ENCODE measurements at regions not wholly inside any gene's neighbourhood (a gene's known extent, or its start where the extent isn't known, plus 50 kb on each side); places are given as distances from the start of the nearest gene placed in this dataset.

- no peak for DNase-seq (ENCODE audit: low read depth)
These were observed 125.8 kb upstream of the KLF4 start for GRCh38 chr9:107615321-107615720.

- no peak for DNase-seq (ENCODE audit: low read depth)
These were observed 125.2 kb upstream of the KLF4 start for GRCh38 chr9:107614765-107615164.

- DNase-seq (ENCODE audit: low read depth): no peak
These were observed 123.8 kb upstream of the KLF4 start for GRCh38 chr9:107613321-107613720.

- DNase-seq (ENCODE audit: low read depth): no peak
These were observed 122.6 kb upstream of the KLF4 start for GRCh38 chr9:107612136-107612535.

GRCh38 chr9:107609547-107609946, 120.0 kb upstream of the KLF4 start:
- no peak for DNase-seq (ENCODE audit: low read depth)

- no peak for DNase-seq (ENCODE audit: low read depth)
These were observed 116.7 kb upstream of the KLF4 start for GRCh38 chr9:107606149-107606790.

GRCh38 chr9:107605041-107605440, 115.5 kb upstream of the KLF4 start:
- no peak for DNase-seq (ENCODE audit: low read depth)

- DNase-seq (ENCODE audit: low read depth): no peak
These were observed 113.7 kb upstream of the KLF4 start for GRCh38 chr9:107603281-107603680.

GRCh38 chr9:107600060-107600573, 110.5 kb upstream of the KLF4 start:
- DNase-seq (ENCODE audit: low read depth): no peak

- no peak for DNase-seq (ENCODE audit: low read depth)
These were observed 108.2 kb upstream of the KLF4 start for GRCh38 chr9:107597743-107598217.

GRCh38 chr9:107594908-107595530, 105.5 kb upstream of the KLF4 start:
- no peak for DNase-seq (ENCODE audit: low read depth)

GRCh38 chr9:107593224-107593870, 103.8 kb upstream of the KLF4 start:
- DNase-seq (ENCODE audit: low read depth): no peak

GRCh38 chr9:107592424-107592823, 102.9 kb upstream of the KLF4 start:
- DNase-seq (ENCODE audit: low read depth): no peak

- DNase-seq (ENCODE audit: low read depth): no peak
These were observed 102.2 kb upstream of the KLF4 start for GRCh38 chr9:107591781-107592180.

- no peak for DNase-seq (ENCODE audit: low read depth)
These were observed 98.8 kb upstream of the KLF4 start for GRCh38 chr9:107588393-107588792.

- no peak for DNase-seq (ENCODE audit: low read depth)
These were observed 97.8 kb upstream of the KLF4 start for GRCh38 chr9:107587191-107587963.

GRCh38 chr9:107586493-107586892, 96.9 kb upstream of the KLF4 start:
- no peak for DNase-seq (ENCODE audit: low read depth)

GRCh38 chr9:107585465-107585864, 95.9 kb upstream of the KLF4 start:
- DNase-seq (ENCODE audit: low read depth): no peak

- DNase-seq (ENCODE audit: low read depth): no peak
These were observed 95.4 kb upstream of the KLF4 start for GRCh38 chr9:107584944-107585343.

GRCh38 chr9:107584186-107584585, 94.6 kb upstream of the KLF4 start:
- DNase-seq (ENCODE audit: low read depth): no peak

- DNase-seq (ENCODE audit: low read depth): no peak
These were observed 87.7 kb upstream of the KLF4 start for GRCh38 chr9:107577140-107577776.

- DNase-seq (ENCODE audit: low read depth): no peak
These were observed 81.6 kb upstream of the KLF4 start for GRCh38 chr9:107571148-107571547.
